ENCODE measurements at regions not wholly inside any gene's neighbourhood (a gene's known extent, or its start where the extent isn't known, plus 50 kb on each side); places are given as distances from the start of the nearest gene placed in this dataset.

GRCh38 chr15:89398896-89399237 lies 64.2 kb upstream of the POLG start:
- no peak overlapping the region for H3K27ac ChIP-seq
- no peak for TF ChIP-seq CTCF (conservative IDR thresholded peaks at IDR 0.05)
- no peak for TF ChIP-seq ZFX (IDR thresholded peaks at IDR 0.05)

GRCh38 chr15:89397653-89398023 lies 63.0 kb upstream of the POLG start:
- H3K27ac ChIP-seq: no peak overlapping the region
- TF ChIP-seq CTCF (conservative IDR thresholded peaks at IDR 0.05) (no peak), ZFX (IDR thresholded peaks at IDR 0.05) (no peak)

- H3K27ac ChIP-seq: no peak overlapping the region
- TF ChIP-seq ZFX (IDR thresholded peaks at IDR 0.05) (no peak), CTCF (conservative IDR thresholded peaks at IDR 0.05) (no peak)
These were observed 62.4 kb upstream of the POLG start for GRCh38 chr15:89396723-89397652.

GRCh38 chr15:89395996-89396395 lies 61.4 kb upstream of the POLG start:
- H3K27ac ChIP-seq: no peak overlapping the region

GRCh38 chr15:89395461-89395871 lies 60.8 kb upstream of the POLG start:
- no peak overlapping the region for H3K27ac ChIP-seq
- TF ChIP-seq CTCF (conservative IDR thresholded peaks at IDR 0.05) (no peak), ZFX (IDR thresholded peaks at IDR 0.05) (no peak)

More at GRCh38 chr15:89395996-89396395, 61.4 kb upstream of the POLG start:
- no peak for TF ChIP-seq ZFX (IDR thresholded peaks at IDR 0.05)

GRCh38 chr15:89395031-89395430 lies 60.4 kb upstream of the POLG start:
- no peak overlapping the region for H3K27ac ChIP-seq
- TF ChIP-seq CTCF (conservative IDR thresholded peaks at IDR 0.05) (no peak), ZFX (IDR thresholded peaks at IDR 0.05) (no peak)

GRCh38 chr15:89393056-89393455 lies 58.4 kb upstream of the POLG start:
- TF ChIP-seq ZFX (IDR thresholded peaks at IDR 0.05) (no peak), CTCF (conservative IDR thresholded peaks at IDR 0.05) (no peak)
- no peak overlapping the region for H3K27ac ChIP-seq

Data from C4-2B (cell line).